Mesendoderm (in vitro differentiated cells): ENCODE measurements at regions not wholly inside any gene's neighbourhood (a gene's known extent, or its start where the extent isn't known, plus 50 kb on each side); places are given as distances from the start of the nearest gene placed in this dataset.

ENCODE experiments used
- DNase-seq: peaks from one replicate; pipeline ENCODE4 v3.0.0; 2013
- H2AK5ac ChIP-seq: 2 replicates; pipeline ENCODE4 v1.6.1; 2013; ENCODE audit warnings: low read length, inconsistent platforms
- H2BK120ac ChIP-seq: 2 replicates; pipeline ENCODE4 v1.6.1; 2013; ENCODE audit warnings: low read depth, mild to moderate bottlenecking, low read length, moderate library complexity, mixed read lengths
- H2BK15ac ChIP-seq: replicated peaks from 2 replicates; pipeline ENCODE4 v1.6.1; 2013; ENCODE audit warnings: low read depth, mild to moderate bottlenecking, moderate library complexity
- H2BK5ac ChIP-seq: 2 replicates; pipeline ENCODE4 v1.6.1; 2013; ENCODE audit warnings: low read length, inconsistent platforms
- H3K18ac ChIP-seq: 2 replicates; pipeline ENCODE4 v1.6.1; 2013; ENCODE audit warnings: mild to moderate bottlenecking, low read length, mixed read lengths
- H3K23ac ChIP-seq: one replicate; pipeline ENCODE4 v1.6.1; 2013; ENCODE audit warnings: low read length
- H3K27ac ChIP-seq: 2 replicates; pipeline ENCODE4 v1.5.1; 2013; ENCODE audit warnings: low read depth, mild to moderate bottlenecking, inconsistent platforms, low read length, moderate library complexity
- H3K27me3 ChIP-seq: 2 replicates; pipeline ENCODE4 v1.6.1; 2013; ENCODE audit warnings: low read length, control low read depth, mild to moderate bottlenecking, inconsistent platforms; ENCODE audit not compliant: insufficient read depth, poor library complexity
- H3K36me3 ChIP-seq: 2 replicates; pipeline ENCODE4 v1.6.1; 2013; ENCODE audit warnings: low read length, inconsistent platforms; ENCODE audit not compliant: control insufficient read depth, insufficient read depth
- H3K4ac ChIP-seq: one replicate; pipeline ENCODE4 v1.6.1; 2013; ENCODE audit warnings: low read depth, mild to moderate bottlenecking, low read length, moderate library complexity
- H3K4me1 ChIP-seq: 2 replicates; pipeline ENCODE4 v1.6.1; 2013; ENCODE audit warnings: low read depth, low read length, inconsistent platforms; ENCODE audit not compliant: control insufficient read depth
- H3K4me2 ChIP-seq: 2 replicates; pipeline ENCODE4 v1.6.1; 2013; ENCODE audit warnings: low read length
- H3K4me3 ChIP-seq: 2 replicates; pipeline ENCODE4 v1.5.1; 2013; ENCODE audit warnings: mild to moderate bottlenecking, low read length
- H3K56ac ChIP-seq: one replicate; pipeline ENCODE4 v1.6.1; 2013; ENCODE audit warnings: low read length
- H3K79me1 ChIP-seq: 2 replicates; pipeline ENCODE4 v1.6.1; 2013; ENCODE audit warnings: low read length, inconsistent platforms
- H3K79me2 ChIP-seq: 2 replicates; pipeline ENCODE4 v1.6.1; 2013; ENCODE audit warnings: mild to moderate bottlenecking, low read length; ENCODE audit not compliant: control insufficient read depth, insufficient read depth
- H3K9ac ChIP-seq: 2 replicates; pipeline ENCODE4 v1.6.1; 2013; ENCODE audit warnings: low read length, inconsistent platforms
- H4K5ac ChIP-seq: one replicate; pipeline ENCODE4 v1.6.1; 2013; ENCODE audit warnings: low read length
- H4K8ac ChIP-seq: one replicate; pipeline ENCODE4 v1.6.1; 2013; ENCODE audit warnings: low read depth, mild to moderate bottlenecking, control low read depth, low read length, moderate library complexity
- WGBS: extraction: QIAGEN DNeasy Blood & Tissue Kit; methylation state at CpG from one replicate; pipeline ENCODE4 v1.1.7; 2013; ENCODE audit warnings: low lambda C conversion rate, missing lambda C conversion rate; ENCODE audit not compliant: insufficient coverage; ENCODE audit errors: extremely low coverage; 5-methylcytosine and 5-hydroxymethylcytosine counted together

GRCh38 chr14:104369208-104369607 is 210.4 kb upstream of the C14orf180 start:
- no peak overlapping the region for H2BK5ac ChIP-seq
- H2AK5ac ChIP-seq: no peak overlapping the region
- no peak overlapping the region for H2BK120ac ChIP-seq
- no peak overlapping the region for H3K4ac ChIP-seq
- H3K4me3 ChIP-seq: no peak overlapping the region
- no peaks in the 10 kb centered on the region for H3K79me2 ChIP-seq
- H3K4me2 ChIP-seq: no peak overlapping the region
- H3K18ac ChIP-seq: no peak overlapping the region
- WGBS: no CpG with 5 or more reads among the region's 8 CpGs
- H4K5ac ChIP-seq: no peak overlapping the region
- H3K56ac ChIP-seq: no peak overlapping the region
- H4K8ac ChIP-seq: no peak overlapping the region
- H3K23ac ChIP-seq: no peak overlapping the region
- H3K27me3 ChIP-seq: no peaks in the 10 kb centered on the region
- no peaks in the 10 kb centered on the region for H3K36me3 ChIP-seq
- no peaks in the 10 kb centered on the region for H3K79me1 ChIP-seq
- H2BK15ac ChIP-seq: no peak overlapping the region
- no peak for DNase-seq
- no peaks in the 10 kb centered on the region for H3K4me1 ChIP-seq
- no peak overlapping the region for H3K9ac ChIP-seq
- no peak overlapping the region for H3K27ac ChIP-seq

GRCh38 chr14:104370256-104370870 is 209.2 kb upstream of the C14orf180 start:
- H3K23ac ChIP-seq: no peak overlapping the region
- no peak overlapping the region for H2BK15ac ChIP-seq
- H3K4me2 ChIP-seq: no peak overlapping the region
- H3K18ac ChIP-seq: no peak overlapping the region
- no peaks in the 10 kb centered on the region for H3K79me1 ChIP-seq
- no peaks in the 10 kb centered on the region for H3K27me3 ChIP-seq
- peak; percentile 59 for DNase-seq
- no peak overlapping the region for H2BK5ac ChIP-seq
- H3K4me1 ChIP-seq: no peaks in the 10 kb centered on the region
- H4K5ac ChIP-seq: no peak overlapping the region
- no peak overlapping the region for H3K9ac ChIP-seq
- no peak overlapping the region for H3K4me3 ChIP-seq
- no peak overlapping the region for H2BK120ac ChIP-seq
- H3K79me2 ChIP-seq: no peaks in the 10 kb centered on the region
- no peaks in the 10 kb centered on the region for H3K36me3 ChIP-seq
- no peak overlapping the region for H4K8ac ChIP-seq
- no peak overlapping the region for H3K4ac ChIP-seq
- no peak overlapping the region for H3K56ac ChIP-seq
- no peak overlapping the region for H2AK5ac ChIP-seq
- H3K27ac ChIP-seq: no peak overlapping the region
- WGBS: no CpG with 5 or more reads among the region's 22 CpGs

- Histone ChIP-seq H3K36me3 (no peaks in the 10 kb centered on the region), H3K4me1 (no peaks in the 10 kb centered on the region), H3K27me3 (no peaks in the 10 kb centered on the region), H3K23ac (no peak overlapping the region), H3K79me1 (no peaks in the 10 kb centered on the region), H2BK120ac (no peak overlapping the region), H3K79me2 (no peaks in the 10 kb centered on the region), H3K56ac (no peak overlapping the region), H2AK5ac (no peak overlapping the region), H3K18ac (no peak overlapping the region), H2BK15ac (no peak overlapping the region), H3K9ac (no peak overlapping the region), H3K4me2 (no peak overlapping the region), H3K4ac (no peak overlapping the region), H4K8ac (no peak overlapping the region), H3K27ac (no peak overlapping the region), H2BK5ac (no peak overlapping the region), H3K4me3 (no peak overlapping the region), H4K5ac (no peak overlapping the region)
- no CpG with 5 or more reads among the region's 15 CpGs for WGBS
- no peak for DNase-seq
Observed at GRCh38 chr14:104371031-104371430, 208.5 kb upstream of the C14orf180 start.

GRCh38 chr14:104371917-104372316 is 207.6 kb upstream of the C14orf180 start:
- no peak overlapping the region for H2AK5ac ChIP-seq
- H2BK5ac ChIP-seq: no peak overlapping the region
- H3K79me2 ChIP-seq: no peaks in the 10 kb centered on the region
- H2BK15ac ChIP-seq: no peak overlapping the region
- H3K4me2 ChIP-seq: no peak overlapping the region
- H3K23ac ChIP-seq: no peak overlapping the region
- H3K18ac ChIP-seq: no peak overlapping the region
- no peak overlapping the region for H3K4ac ChIP-seq
- no peak overlapping the region for H4K8ac ChIP-seq
- no peak overlapping the region for H3K4me3 ChIP-seq
- H3K36me3 ChIP-seq: no peaks in the 10 kb centered on the region
- no peak for DNase-seq
- no peaks in the 10 kb centered on the region for H3K79me1 ChIP-seq
- H3K56ac ChIP-seq: no peak overlapping the region
- no peak overlapping the region for H2BK120ac ChIP-seq
- no peak overlapping the region for H3K9ac ChIP-seq
- no CpG with 5 or more reads among the region's 6 CpGs for WGBS
- H3K27me3 ChIP-seq: no peaks in the 10 kb centered on the region
- H3K4me1 ChIP-seq: no peaks in the 10 kb centered on the region
- no peak overlapping the region for H4K5ac ChIP-seq
- H3K27ac ChIP-seq: no peak overlapping the region

GRCh38 chr14:104372390-104373054 is 207.0 kb upstream of the C14orf180 start:
- Histone ChIP-seq H3K4me3 (no peak overlapping the region), H3K56ac (no peak overlapping the region), H3K4me2 (no peak overlapping the region), H2BK15ac (no peak overlapping the region), H3K23ac (no peak overlapping the region), H3K4ac (no peak overlapping the region), H3K27me3 (no peaks in the 10 kb centered on the region), H3K79me2 (no peaks in the 10 kb centered on the region), H2BK5ac (no peak overlapping the region), H3K18ac (no peak overlapping the region), H3K27ac (no peak overlapping the region), H2BK120ac (no peak overlapping the region), H3K79me1 (no peaks in the 10 kb centered on the region), H3K36me3 (no peaks in the 10 kb centered on the region), H4K5ac (no peak overlapping the region), H3K9ac (no peak overlapping the region), H3K4me1 (no peaks in the 10 kb centered on the region), H2AK5ac (no peak overlapping the region), H4K8ac (no peak overlapping the region)
- WGBS: no CpG with 5 or more reads among the region's 16 CpGs
- DNase-seq: no peak
